Cardiac muscle cell (in vitro differentiated cells and primary cell): ENCODE measurements at regions not wholly inside any gene's neighbourhood (a gene's known extent, or its start where the extent isn't known, plus 50 kb on each side); places are given as distances from the start of the nearest gene placed in this dataset.

ENCODE experiments used
- DNase-seq, 2 donors: peaks; one replicate each; pipeline versions ENCODE4 v3.0.0 to v3.0.0-alpha.2; 2010 to 2017; ENCODE audit warnings: low read depth in 1 of 2, low spot score in 1 of 2
- H3K27ac ChIP-seq: fragments of 200-600 bp; sonication (generic); 2 replicates; pipeline ENCODE4 v1.5.1; 2016
- H3K27me3 ChIP-seq: fragments of 200-600 bp; sonication (generic); 2 replicates; pipeline ENCODE4 v1.6.0; 2016; ENCODE audit warnings: control low read depth
- H3K36me3 ChIP-seq: fragments of 200-600 bp; sonication (generic); 2 replicates; pipeline ENCODE4 v1.5.1; 2016; ENCODE audit warnings: control low read depth
- H3K4me1 ChIP-seq: fragments of 200-600 bp; sonication (generic); 2 replicates; pipeline ENCODE4 v1.8.1; 2017; ENCODE audit warnings: low read depth, mild to moderate bottlenecking, mixed run types
- H3K4me3 ChIP-seq: fragments of 200-600 bp; sonication (generic); 2 replicates; pipeline ENCODE4 v1.5.1; 2016; ENCODE audit warnings: mild to moderate bottlenecking
- H3K9me3 ChIP-seq: fragments of 200-600 bp; sonication (generic); 2 replicates; pipeline ENCODE4 v1.5.1; 2017; ENCODE audit warnings: low read depth, mild to moderate bottlenecking, control low read depth
- TF ChIP-seq, protein P1 (sequence below): IDR thresholded peaks from 2 replicates; pipeline ENCODE4 v1.5.1; 2012; ENCODE audit warnings: low read depth, mild to moderate bottlenecking, low read length

DNA sequence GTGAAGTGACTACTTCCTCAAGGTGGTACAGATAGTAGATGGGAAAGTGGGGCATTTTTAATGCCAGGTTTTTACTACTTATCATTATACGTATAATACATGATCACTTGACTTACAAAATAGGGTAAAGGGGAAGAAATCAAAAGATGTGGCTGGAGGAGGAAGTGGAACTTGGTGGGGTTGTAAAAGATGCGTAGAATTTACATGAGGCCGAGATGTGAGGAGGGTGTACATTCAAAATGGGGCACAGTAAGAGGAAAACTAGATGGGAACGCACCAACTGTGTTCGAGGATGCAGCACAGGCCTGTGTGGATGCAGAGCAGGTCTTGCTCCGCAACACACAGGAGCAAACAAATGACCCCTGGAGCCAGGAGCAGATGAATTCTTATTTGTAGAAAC is 403.3 kb downstream of the TXNL1 start:
- Histone ChIP-seq H3K27me3 (no peaks in the 10 kb centered on the region), H3K4me3 (no peak overlapping the region), H3K27ac (no peak overlapping the region), H3K9me3 (no peaks in the 10 kb centered on the region), H3K36me3 (no peaks in the 10 kb centered on the region), H3K4me1 (peaks cover 10% of the 10 kb centered on the region)
- DNase-seq: no peak
- TF ChIP-seq, protein P1, sequence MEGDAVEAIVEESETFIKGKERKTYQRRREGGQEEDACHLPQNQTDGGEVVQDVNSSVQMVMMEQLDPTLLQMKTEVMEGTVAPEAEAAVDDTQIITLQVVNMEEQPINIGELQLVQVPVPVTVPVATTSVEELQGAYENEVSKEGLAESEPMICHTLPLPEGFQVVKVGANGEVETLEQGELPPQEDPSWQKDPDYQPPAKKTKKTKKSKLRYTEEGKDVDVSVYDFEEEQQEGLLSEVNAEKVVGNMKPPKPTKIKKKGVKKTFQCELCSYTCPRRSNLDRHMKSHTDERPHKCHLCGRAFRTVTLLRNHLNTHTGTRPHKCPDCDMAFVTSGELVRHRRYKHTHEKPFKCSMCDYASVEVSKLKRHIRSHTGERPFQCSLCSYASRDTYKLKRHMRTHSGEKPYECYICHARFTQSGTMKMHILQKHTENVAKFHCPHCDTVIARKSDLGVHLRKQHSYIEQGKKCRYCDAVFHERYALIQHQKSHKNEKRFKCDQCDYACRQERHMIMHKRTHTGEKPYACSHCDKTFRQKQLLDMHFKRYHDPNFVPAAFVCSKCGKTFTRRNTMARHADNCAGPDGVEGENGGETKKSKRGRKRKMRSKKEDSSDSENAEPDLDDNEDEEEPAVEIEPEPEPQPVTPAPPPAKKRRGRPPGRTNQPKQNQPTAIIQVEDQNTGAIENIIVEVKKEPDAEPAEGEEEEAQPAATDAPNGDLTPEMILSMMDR: no peak

DNA sequence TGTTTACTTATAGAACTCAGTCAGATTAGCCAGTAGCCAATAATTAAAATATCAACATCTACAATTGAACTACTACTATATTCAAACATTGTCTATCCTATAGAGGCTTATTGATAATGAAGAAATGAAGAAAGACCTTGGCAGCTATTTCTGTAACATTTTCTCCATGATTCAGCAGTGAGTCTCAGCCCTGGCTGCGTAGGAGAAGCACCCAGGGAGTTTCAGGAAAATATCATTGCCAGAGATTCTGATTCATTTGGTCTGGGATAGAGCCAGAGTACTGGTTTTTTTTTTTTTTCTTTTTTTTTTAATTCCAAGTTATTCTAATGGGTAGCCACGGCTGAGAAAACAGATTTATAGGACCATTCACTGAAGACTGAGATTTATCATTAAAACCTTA is 404.8 kb downstream of the TXNL1 start:
- Histone ChIP-seq H3K36me3 (no peaks in the 10 kb centered on the region), H3K27ac (no peak overlapping the region), H3K27me3 (no peaks in the 10 kb centered on the region), H3K9me3 (no peaks in the 10 kb centered on the region), H3K4me1 (peaks cover 10% of the 10 kb centered on the region), H3K4me3 (no peak overlapping the region)
- TF ChIP-seq, protein P1: no peak
- peak in 1 of 2 donors; percentile 89 for DNase-seq

DNA sequence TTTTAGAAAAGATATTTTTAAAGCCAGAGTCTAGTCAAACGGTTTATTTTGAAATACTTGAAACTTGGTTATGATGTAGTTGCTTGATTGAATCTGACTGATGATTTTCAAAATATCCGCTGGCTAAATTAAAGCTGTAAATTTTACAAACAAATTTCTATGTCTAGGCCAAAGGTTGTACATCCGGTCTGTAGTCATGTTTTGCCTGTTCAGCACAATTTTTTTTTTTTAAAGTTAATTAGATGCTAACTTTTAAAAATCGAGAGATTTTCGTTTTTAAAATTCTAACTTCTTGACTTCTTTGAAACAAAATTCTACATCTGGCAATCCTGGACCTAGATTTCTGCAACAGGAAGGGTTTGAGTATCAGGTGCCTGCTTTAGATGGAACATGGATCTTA is 412.4 kb downstream of the TXNL1 start:
- Histone ChIP-seq H3K9me3 (no peaks in the 10 kb centered on the region), H3K36me3 (no peaks in the 10 kb centered on the region), H3K4me1 (no peaks in the 10 kb centered on the region), H3K27ac (no peak overlapping the region), H3K27me3 (no peaks in the 10 kb centered on the region), H3K4me3 (no peak overlapping the region)
- TF ChIP-seq, protein P1: no peak
- DNase-seq: no peak

DNA sequence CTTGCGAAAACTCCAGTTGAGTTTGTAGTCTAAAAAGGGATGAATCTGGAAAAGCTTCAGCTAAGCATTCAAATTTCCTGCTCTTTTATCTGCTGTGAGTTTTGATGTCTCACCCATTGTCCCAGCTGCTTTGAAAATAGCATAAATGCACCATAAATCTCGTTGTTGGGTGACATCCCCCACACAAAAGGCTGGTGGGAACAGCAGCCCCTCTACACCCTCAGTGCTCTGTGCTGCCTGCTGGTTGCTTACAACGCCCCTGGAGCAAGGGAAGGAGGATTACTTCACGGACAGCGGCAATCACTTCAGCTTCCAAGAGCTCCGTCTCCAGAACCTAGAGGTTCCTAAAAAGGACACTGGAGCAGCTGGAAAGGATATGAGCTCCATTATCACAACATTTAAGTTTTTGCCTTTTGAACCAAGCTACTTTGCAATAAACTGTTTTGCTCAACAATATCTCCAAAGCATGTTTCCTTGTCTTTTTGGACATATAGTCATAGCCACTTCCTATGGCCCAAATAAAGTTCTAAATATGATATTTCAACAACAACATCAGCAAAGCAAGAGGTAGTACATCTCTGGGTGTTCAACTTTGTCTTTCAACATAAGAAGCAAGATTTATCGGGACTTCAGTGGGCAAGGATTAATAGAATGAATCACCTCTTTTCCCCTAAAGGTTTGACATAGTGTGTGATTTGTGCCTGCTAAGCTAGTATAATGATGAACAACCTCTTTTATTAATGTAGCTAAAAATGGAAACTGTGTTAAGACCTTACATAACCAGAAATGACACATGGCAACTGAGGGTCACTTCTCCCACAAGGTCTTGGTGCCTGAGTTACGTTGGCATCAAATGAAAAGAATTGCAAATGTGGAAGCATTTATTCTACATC is 413.5 kb downstream of the TXNL1 start:
- H3K9me3 ChIP-seq: no peaks in the 10 kb centered on the region
- no peak for DNase-seq
- TF ChIP-seq, protein P1: no peak
- no peaks in the 10 kb centered on the region for H3K27me3 ChIP-seq
- no peak overlapping the region for H3K4me3 ChIP-seq
- H3K27ac ChIP-seq: no peak overlapping the region
- H3K4me1 ChIP-seq: no peaks in the 10 kb centered on the region
- H3K36me3 ChIP-seq: no peaks in the 10 kb centered on the region

DNA sequence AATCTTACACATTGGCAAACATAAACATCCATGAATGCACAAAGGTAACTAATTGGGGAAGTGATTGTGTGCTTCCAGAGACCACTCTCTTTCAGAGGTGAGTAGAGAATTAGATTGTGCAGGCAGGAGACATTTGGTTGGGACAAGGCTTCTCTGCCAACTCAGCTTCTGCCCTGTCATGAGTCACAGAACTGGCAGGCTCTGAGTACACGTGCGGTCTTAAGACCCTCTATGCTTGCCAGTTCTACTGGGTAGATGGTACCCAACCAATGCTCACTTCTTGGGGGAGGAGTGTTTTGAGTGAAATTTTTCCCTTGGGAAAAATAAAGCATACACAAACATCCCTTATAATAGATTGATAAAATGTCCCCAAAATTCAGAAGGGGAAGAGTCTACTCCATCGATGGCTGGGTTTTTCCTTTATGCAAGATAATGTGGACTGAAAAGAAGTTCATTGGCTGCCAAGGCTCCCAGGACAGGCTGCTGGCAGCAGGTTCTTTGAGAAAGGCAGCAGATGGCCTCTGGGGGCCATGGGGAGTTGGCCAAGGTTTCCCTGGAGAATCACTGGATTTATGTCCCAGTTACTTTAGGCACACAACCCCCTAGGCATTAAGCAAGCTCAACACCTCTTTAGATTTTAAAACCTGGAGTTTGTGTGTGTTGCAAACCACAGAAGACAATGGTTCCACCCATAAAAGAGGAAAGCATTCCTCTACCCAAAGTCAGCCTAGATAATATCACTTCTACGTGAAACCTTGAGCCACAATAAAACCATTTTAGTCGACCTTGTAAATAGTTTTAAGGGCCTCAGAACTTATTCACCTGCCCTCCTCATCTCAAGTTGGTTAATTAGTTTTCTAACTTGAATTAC is 417.0 kb downstream of the TXNL1 start:
- no peaks in the 10 kb centered on the region for H3K36me3 ChIP-seq
- H3K4me3 ChIP-seq: no peak overlapping the region
- no peak overlapping the region for H3K27ac ChIP-seq
- DNase-seq: no peak
- H3K4me1 ChIP-seq: no peaks in the 10 kb centered on the region
- H3K27me3 ChIP-seq: no peaks in the 10 kb centered on the region
- H3K9me3 ChIP-seq: no peaks in the 10 kb centered on the region
- TF ChIP-seq, protein P1: no peak
